ENCODE measurements at regions not wholly inside any gene's neighbourhood (a gene's known extent, or its start where the extent isn't known, plus 50 kb on each side); places are given as distances from the start of the nearest gene placed in this dataset.

- TF ChIP-seq FOS (IDR thresholded peaks at IDR 0.05; ENCODE audit: low read depth, low read length) (no peak), RFX5 (IDR thresholded peaks at IDR 0.05; ENCODE audit: low read depth, low read length) (no peak), BHLHE40 (IDR thresholded peaks at IDR 0.05; ENCODE audit: low read depth, low read length) (no peak)
Measured at GRCh38 chr5:98663521-98663920, 109.9 kb upstream of the RGMB start.
